Retina (tissue), 1 donor: ENCODE measurements at regions not wholly inside any gene's neighbourhood (a gene's known extent, or its start where the extent isn't known, plus 50 kb on each side); places are given as distances from the start of the nearest gene placed in this dataset.
"Not testable (repeated sequence)": the region's sequence is repeated elsewhere in the genome, so short reads cannot be mapped to it uniquely, and the experiment has no call there.

ENCODE experiments used
- DNase-seq: peaks from one replicate; pipeline ENCODE4 v3.0.0-alpha.2; 2016

DNA sequence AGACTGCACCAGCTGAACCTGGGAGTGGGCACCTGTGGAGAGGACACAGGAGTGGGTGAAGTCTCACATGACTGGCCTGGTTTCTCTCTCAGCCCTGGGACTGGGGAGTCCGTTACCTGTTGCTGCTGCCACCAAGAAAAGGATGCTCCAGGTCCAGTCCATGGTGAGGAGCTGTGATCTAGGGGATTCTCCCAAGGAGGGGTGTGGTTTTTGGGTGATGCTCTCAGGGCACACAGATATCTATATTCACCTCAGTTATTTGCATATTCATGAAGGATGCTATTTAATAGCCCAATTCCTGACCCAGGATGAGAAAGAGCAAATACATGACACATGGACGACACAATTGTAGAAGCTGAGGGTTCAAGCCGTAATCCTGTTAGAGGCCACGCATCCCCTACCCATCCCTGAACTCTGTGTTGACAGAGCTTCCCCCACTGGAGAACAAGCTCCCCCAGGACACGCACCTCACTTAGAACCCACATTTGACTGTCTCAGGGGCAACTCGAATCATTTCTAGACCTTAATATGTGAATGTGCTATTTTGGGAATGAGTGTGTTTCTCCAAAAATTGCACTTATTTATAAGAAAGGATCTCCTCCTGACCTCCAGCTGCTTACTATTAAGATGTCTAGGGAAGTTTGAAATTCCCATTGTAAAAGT, 658.9 kb downstream of the TMEM121 start:
- not testable (repeated sequence) for DNase-seq

DNA sequence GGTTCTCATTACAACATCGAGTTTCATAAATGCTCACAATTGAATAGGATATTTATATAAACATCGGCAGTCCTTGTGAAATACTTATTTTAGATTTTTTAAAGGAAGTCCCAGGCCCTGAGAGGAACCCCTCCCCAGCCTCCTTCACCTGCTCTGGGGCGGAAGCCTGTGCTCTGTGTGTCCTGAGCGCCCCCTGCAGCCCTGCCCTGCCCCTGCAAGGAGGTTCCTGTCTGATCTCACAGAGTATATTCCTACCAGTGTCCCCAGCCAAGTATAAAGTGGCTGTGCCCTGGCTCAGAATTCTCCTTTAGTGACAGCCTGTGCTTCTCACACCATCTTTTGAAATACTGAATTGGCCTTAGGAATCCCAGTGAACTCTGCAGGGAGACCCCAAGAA, 659.5 kb downstream of the TMEM121 start:
- no peak for DNase-seq

DNA sequence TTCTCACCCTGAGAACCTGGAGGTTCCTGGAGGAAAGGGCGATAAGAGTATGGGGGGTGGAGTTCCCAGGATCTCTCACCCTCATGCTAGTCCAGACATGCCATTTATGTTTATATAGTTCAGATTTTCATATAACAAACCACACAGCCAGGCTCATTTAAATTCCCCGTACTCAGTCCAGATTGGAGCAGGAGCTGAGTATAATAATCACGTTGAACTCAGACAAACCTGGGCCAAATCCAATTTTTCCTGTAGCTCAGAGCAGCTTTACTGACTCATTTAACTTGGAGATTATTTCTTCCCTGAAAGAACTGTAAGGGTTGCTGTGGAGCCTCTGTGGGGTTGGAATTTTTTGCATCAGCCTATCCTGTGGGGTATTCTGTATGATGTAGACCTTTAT, 660.8 kb downstream of the TMEM121 start:
- no peak for DNase-seq

DNA sequence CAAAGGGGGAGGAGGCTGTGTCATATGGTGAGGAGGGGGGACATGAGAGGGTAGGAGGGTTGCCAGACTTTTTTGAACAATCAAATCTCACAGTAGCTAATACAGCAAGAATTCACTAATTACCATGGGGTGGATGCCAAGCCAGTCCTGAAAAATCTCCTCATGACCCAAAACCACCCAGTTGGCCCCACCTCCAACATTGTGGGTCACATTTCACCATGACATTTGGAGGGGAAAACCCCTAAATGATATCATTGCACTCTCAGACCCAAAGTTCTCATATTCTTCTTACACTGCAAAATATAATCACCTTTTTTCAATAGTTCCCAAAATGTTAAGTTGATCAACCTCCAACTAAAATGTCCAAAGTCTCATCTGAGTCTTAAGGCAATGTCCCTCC, 666.3 kb downstream of the TMEM121 start:
- not testable (repeated sequence) for DNase-seq

DNA sequence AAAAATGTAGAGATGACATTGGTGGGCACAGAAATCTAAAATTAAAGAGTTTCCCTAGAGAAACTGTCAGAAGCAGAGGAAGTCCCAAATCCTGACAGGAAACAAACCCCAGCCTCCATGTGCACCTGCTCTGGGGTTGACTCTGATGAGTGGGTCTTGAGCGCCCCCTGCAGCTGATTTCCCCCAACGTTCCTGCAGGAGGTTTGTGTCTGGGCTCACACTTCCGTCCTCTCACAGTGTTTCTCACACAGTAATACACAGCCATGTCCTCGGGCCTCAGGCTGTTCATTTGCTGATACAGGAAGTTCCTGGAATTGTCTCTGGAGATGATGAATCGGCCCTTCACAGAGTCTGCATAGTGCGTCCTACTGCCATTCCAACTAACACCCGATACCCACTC, 670.1 kb downstream of the TMEM121 start:
- not testable (repeated sequence) for DNase-seq

DNA sequence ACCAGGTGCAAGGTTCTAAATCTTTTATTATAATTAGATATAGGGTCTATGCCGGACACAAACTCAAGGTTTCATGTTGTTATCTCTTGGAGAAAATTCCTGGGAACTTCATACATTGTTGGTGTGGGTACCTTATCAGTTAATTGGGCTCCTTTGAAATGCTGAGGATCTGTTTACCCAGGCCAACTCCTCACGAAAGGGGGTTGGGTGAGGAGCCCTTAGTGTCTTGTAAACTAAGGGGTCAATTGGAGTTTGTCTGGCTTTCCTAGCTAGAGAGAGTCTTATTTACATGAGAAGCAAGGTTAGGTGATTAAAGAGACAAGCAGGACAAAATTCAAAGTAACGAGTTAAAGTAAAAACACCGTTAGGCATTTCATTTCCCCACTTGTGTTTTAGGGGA, 670.9 kb downstream of the TMEM121 start:
- DNase-seq: not testable (repeated sequence)

DNA sequence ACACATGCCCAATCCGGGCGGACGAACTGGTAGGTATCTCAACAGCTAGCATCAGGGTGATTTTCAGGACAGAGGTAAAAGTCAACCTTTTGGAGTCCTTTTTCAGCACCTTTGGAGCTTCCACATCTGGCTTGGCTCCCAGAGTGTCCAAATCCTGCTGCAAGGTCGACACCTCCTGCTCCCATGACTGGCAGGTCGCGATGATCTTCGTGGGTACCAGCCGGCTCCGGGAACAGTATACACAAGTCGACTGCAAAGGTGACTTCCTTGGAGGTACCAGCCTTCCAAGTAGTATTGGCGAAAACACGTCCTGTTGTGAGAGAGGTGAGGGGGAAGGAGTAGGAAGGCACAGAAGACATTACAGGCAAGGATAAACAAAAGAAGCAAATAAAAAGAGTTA, 672.7 kb downstream of the TMEM121 start:
- DNase-seq: no peak

DNA sequence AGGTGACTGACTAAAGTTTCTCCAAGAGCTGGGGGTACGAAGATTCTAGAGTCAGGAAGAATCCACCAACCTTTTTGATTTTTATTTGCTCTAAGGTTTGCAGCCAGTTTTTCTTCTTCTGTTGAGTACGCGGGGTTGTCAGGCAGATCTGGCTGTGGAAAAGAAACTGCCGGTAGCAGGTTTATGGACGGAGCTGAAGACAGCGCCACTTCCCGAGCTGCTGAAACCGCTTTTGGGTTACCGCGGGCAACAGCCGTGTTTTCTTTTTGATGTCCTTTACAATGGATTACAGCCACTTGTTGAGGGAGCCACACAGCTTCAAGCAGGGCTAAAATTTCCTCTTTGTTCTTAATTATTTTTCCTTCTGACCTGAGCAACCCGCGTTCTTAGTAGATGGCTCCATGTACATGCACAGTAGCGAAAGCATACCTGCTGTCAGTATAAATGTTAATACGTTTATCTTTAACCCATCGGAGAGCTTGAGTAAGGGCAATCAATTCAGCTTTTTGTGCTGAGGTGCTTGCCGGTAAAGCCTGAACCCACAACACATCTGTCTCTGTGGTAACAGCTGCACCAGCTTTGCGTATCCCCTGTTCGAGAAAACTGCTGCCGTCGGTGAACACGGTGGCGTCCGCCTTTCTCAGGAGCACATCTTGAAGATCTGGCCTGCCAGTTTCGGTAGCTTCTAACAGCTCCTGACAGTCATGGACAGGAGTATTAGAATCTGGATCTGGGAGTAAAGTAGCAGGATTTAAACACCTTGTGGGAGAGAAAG, 674.3 kb downstream of the TMEM121 start:
- no peak for DNase-seq

DNA sequence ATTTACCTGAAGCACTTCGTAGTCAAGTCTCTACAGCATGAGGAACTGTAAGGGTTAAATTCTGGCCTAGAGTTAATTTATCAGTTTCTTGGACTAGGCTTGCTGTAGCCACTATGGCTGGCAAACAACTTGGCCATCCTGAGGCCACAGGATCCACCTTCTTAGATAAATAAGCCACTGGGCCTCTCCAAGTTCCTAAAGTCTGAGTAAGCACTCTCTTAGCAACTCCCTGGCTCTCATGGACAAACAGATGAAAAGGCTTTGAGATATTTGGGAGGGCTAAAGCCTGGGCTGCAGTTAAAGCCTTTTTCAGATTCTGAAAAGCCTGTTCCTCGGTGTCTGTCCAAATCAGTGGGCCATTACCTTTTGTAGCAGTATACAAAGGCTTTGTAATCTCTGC, 675.0 kb downstream of the TMEM121 start:
- DNase-seq: no peak

DNA sequence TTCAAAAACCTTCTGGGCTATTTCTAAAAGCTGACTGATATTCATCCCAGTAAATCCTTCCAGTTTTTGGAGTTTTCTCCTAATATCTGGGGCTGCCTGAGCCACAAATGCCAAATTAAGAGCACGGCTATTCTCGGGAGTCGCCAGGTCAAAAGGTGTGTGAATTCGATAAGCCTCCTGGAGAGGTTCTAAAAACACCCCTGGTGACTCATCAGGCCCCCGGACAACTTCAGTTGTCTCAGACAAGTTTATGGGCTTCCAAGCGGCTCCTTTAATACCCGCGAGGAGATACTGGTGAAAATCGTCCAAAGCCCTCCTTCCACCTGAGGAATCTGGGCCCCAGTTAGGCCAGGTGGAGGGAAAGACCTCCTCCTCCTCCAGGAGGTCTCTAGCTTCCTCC, 677.1 kb downstream of the TMEM121 start:
- no peak for DNase-seq

DNA sequence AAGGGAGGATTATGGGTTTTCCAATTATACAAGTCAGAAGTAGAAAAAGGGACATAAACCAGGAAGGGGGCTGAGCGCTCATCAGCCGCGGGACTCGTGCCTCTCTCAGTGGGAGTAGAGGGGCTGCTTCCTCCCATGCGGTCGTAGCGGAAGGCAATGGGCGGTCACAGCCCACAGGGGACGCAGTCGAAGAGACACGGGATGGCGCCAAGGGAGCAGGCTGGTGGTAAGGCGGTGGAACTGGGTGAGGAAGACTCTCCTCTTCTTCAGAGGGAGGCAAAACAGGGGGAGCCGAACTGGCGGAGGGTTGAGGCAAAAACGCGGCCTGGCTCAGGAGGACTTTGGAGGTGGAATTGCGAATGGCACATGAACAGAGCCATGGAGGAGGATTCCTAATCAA, 677.7 kb downstream of the TMEM121 start:
- DNase-seq: no peak

DNA sequence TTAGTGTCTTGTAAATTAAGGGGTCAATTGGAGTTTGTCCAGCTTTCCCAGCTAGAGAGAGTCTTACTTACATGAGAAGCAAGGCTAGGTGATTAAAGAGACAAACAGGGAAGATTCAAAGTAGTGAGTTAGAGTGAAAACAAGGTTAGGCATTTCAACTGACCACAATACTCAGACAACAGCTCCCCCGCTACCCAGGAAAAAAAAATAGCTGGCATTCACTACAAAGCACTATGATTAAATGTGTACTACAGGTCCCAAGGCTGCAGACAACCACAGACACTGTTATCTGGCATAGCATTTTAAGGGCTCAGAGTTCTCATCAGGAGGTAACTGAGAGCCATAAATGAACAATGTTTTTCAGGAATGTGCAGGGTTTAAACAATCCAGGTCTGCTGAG, 680.9 kb downstream of the TMEM121 start:
- no peak for DNase-seq

DNA sequence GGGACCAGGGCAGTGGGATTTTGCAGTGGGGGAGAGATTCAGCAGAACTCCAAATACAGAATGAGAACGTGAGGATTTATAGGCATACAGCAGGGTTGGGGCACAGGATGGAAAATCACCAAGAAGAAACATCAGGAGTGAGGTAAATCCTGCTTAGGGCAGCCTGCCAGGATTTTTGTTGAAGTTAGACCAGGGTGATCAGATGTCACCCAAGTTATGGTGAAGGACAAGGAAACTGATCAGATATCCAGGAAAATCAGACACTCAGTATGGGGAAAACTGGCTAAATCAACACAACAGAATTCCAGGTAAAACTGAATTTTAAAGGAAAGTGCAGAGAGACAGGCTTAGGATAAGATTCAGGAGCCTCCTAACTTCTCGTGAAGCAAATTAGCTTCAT, 682.4 kb downstream of the TMEM121 start:
- no peak for DNase-seq

DNA sequence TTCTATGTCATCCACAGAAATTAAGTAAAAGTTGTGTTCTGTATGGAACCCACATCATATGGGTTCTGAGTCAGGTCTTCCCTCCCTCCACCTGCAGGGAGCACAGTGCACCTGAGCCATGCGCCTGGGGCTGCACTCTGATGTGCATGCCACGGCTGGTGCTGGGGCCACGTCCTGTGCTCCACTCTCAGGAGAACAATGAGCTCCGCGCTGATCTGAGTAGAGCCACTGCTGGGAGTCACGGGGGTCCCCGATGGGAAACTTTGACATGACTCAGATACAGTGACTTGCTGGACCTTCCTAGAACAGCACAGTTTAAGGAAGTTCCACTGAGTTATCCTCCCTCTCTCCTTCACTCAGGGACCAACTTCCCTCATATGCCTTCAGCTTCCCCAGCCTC, 683.4 kb downstream of the TMEM121 start:
- DNase-seq: no peak

DNA sequence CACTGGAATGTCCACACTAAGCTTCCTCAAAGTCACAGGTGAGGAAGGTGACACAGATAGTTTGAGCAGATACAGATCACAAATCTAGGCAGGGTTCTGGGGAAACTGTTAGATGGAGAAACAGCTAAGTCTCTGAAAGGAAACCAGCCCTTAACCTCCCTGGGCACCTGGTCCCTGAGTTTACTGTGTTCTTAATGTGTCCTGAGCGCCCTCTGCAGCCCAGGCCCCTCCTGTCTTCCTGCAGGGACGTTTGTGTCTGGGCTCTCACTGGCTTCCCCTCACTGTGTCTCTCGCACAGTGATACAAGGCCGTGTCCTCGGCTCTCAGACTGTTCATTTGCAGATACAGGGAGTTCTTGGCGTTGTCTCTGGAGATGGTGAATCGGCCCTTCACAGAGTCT, 684.3 kb downstream of the TMEM121 start:
- DNase-seq: no peak

DNA sequence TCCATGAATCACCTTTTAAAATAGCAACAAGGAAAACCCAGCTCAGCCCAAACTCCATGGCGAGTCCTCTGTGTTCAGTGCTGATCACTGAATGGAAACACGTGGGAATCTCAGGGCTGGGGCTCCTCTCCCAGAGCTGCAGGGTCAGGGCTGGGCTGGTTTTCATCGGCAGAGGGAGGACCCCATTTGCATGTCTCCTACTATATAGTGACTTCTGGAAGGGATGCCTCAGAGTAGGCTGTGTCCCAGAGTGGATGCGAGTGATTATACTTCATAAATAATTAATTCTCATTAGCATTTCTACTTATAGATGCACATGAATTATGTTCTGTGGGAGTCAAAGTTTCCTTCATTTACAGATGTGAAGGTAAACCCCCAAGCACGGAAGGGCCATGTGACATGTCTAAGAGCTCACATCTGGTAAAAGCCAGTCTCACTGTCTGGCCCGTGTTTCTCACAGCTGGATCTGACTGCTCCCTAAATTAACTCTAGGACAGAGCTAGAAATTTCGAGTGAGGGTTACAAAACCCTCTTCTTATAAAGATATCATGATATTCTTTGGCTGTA, 685.0 kb downstream of the TMEM121 start:
- no peak for DNase-seq

DNA sequence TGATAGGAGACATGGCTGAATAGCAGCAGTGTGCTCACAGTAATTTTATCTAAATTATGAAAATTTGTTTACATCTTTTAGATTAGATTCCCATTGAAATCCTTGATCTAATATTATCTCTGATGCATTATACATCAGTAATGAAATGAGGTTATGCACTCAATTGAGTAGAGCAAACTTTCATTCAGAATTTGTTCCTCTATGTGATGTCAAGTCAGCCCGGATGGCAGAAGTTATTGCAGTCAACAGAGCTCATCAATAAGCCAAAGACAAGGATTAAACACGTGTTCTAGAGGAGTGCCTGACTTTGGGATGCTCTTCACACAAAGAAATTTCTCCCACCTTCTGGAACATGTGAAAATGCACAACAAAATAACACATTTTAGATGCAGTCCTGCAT, 688.8 kb downstream of the TMEM121 start:
- DNase-seq: no peak

DNA sequence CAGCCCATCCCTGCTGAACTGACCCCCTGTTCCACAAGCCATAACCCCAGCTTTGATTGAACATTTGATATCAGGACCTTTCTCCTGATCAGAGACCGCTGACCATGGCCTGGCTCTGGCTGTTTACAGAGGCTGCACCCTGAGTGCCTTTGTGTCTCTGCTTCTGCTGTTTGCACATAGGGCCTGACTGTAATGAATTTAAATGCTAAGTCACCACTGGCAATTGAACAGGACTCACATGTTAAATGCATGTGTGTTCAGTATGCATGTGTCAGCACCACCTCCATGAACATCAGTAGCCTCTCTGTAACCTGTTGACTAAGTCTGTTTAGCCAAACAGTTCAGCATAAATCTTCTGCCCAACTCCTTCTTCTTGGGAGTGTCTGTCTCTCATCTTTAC, 690.3 kb downstream of the TMEM121 start:
- DNase-seq: no peak

DNA sequence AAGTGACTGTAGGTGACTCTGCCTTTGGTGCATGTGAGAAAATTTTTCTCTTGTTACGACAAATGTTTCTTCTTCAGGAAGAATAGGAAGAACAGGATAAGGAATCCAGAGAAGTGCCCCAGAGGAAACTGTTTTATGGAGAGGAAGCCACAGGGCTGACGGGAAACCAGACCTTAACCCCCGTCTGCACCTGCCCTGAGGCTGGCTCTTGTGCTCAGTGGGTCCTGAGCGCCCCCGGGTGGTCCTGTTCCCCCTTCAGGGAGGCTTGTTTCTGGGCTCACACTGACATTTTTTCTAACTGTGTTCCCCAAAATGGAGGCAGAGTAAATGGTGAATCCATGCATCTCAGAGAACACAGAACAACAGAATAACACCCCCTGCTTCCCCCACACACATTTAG, 691.8 kb downstream of the TMEM121 start:
- DNase-seq: no peak

DNA sequence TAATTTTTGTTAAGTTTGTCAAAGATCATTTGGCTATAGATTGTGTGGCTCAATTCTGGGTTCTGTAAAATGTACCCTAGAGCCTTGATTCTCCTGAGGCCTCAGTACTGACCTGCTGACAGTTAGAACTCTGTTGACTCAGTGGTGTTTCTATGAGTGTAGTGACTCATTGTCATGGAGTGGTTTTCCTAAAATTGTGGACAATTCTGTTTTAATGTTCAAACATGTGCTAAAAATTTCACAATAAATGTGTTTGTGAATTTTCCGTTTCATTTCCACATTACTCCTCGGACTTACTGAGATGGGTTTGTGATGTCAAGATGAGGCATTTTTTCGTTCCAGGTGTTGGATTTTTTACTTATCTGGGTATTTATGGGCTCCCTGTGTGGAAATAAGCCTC, 695.9 kb downstream of the TMEM121 start:
- no peak for DNase-seq

DNA sequence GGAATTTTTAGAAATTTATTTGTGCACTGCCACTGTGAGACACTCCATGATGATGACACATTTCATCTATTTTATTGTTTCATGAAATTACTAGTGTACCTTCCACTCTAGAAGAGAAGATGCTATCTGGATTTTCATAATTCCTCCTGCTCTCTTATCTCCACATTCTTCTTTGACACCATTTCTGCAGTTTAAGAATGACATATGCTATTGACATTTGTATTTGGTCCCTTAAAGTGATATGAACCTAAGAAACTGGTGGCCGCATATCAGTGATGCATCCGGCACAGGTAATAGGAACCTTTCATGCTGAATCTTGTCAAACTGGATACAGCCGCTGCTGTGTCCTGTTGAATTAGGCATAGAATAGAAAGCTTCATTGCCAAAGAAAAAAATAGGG, 696.3 kb downstream of the TMEM121 start:
- no peak for DNase-seq

DNA sequence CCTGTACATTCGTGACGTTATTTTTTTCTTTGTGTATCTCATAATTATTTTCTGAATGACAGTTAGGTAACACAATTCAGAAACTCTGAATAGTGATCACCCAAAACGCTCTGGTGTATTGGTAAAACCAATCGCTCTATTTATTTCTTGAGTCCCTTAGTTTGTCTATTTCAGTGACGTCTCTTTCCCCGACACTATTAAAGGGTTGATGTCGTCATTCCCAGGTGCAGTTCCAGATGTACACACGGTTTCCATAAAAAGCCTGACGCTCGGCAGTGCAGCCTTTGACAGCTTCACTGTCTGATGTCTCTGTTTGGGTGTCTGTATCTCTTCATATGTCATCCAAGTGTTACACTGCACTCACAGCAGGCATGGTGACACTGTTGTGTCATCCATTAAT, 701.4 kb downstream of the TMEM121 start:
- DNase-seq: no peak

DNA sequence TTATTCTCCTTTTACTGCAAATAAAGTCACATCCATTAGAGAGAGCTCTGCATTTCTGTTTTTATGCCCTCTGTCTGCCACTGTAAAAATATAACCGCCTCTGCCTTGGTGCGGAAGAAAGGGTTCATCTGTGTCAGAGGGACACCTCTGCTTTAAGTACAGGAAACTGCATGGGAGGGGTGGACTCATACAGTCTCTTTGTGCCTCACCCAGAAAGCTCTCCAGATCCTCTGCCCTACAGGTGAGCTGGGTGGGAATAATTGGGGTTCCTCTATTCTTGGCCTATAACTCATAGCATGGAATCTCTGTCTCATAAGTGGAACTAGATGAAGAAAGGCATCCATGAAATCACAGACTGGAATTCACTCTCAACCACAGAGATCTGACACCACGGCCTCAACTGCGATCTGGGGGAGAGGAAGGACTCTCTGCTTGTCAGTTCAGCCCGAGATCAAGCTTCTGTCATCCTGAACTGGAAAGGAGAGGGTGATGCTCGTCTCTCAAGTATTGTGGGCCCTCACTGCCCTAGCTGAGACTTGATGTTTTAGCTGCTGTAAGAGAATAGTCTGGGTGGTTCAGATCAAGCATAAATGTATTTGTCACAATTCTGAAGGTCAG, 702.3 kb downstream of the TMEM121 start:
- DNase-seq: no peak

DNA sequence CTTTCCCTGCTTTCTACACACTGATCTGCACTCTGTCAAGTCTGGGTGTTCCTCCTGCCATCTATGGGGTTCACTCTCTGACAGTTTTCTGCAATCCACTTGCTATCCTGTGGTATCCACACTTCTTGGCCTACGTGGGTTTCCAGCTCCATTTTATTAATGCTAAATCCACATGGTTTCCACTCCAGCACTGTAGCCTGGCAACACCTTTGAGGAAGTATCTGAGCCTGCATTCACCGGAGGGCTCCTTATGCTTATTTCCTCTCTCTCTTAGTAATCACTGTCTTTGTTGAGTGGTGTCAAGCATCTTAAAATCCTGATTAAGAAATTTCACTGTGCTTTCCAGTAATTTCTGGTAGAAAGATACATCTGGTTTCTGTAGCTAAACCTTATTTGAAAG, 703.7 kb downstream of the TMEM121 start:
- DNase-seq: no peak
